Peyer's patch (tissue), 4 donors: ENCODE measurements at regions not wholly inside any gene's neighbourhood (a gene's known extent, or its start where the extent isn't known, plus 50 kb on each side); places are given as distances from the start of the nearest gene placed in this dataset.

Experiments
- CTCF ChIP-seq, 6 experiments: fragments of 450-650 bp in 4 of 6; fragments of 200-600 bp in 2 of 6; sonication (generic) in 1 of 6; IDR thresholded peaks; one replicate each; pipeline ENCODE4 v1.5.1; 2017 to 2019; ENCODE audit warnings: antibody characterized with exemption in 6 of 6, mild to moderate bottlenecking in 3 of 6, moderate library complexity in 1 of 6
- POLR2A ChIP-seq, 2 donors: fragments of 450-650 bp; IDR thresholded peaks; one replicate each; pipeline ENCODE4 v1.5.1; 2017; ENCODE audit warnings: antibody characterized with exemption in 2 of 2, mild to moderate bottlenecking in 2 of 2, moderate library complexity in 2 of 2

GRCh38 chr1:55623311-55623710 lies 408.1 kb upstream of the USP24 start:
- no peak for TF ChIP-seq CTCF (IDR thresholded peaks at IDR 0.05)
- no peak for TF ChIP-seq POLR2A (IDR thresholded peaks at IDR 0.05)
